ENCODE measurements at regions not wholly inside any gene's neighbourhood (a gene's known extent, or its start where the extent isn't known, plus 50 kb on each side); places are given as distances from the start of the nearest gene placed in this dataset.
A peak's percentile ranks its signal among the peaks of the same experiment; 100 is the strongest.
"Not testable (repeated sequence)": the region's sequence is repeated elsewhere in the genome, so short reads cannot be mapped to it uniquely, and the experiment has no call there.

- DNase-seq (ENCODE audit: low read depth, low spot score) = no peak
These were observed 164.0 kb upstream of the PZP start for GRCh38 chr12:9372202-9372601.

GRCh38 chr12:9367828-9368227 lies 159.6 kb upstream of the PZP start:
- no peak for DNase-seq (ENCODE audit: low read depth, low spot score)

- no peak for DNase-seq (ENCODE audit: low read depth, low spot score)
These were observed 159.0 kb upstream of the PZP start for GRCh38 chr12:9367201-9367600.

GRCh38 chr12:9365296-9365695 lies 157.1 kb upstream of the PZP start:
- DNase-seq (ENCODE audit: low read depth, low spot score) = no peak

GRCh38 chr12:9364224-9365176 lies 156.3 kb upstream of the PZP start:
- DNase-seq (ENCODE audit: low read depth, low spot score) = peak; percentile 10

GRCh38 chr12:9363145-9363544 lies 154.9 kb upstream of the PZP start:
- DNase-seq (ENCODE audit: low read depth, low spot score) = no peak

GRCh38 chr12:9361879-9362326 lies 153.7 kb upstream of the PZP start:
- no peak for DNase-seq (ENCODE audit: low read depth, low spot score)

- not testable (repeated sequence) for DNase-seq (ENCODE audit: low read depth, low spot score)
These were observed 146.0 kb upstream of the PZP start for GRCh38 chr12:9354009-9354754.

GRCh38 chr12:9351136-9351535 lies 142.9 kb upstream of the PZP start:
- DNase-seq (ENCODE audit: low read depth, low spot score) = no peak

- no peak for DNase-seq (ENCODE audit: low read depth, low spot score)
These were observed 142.0 kb upstream of the PZP start for GRCh38 chr12:9349888-9350885.

GRCh38 chr12:9348906-9349518 lies 140.8 kb upstream of the PZP start:
- DNase-seq (ENCODE audit: low read depth, low spot score) = no peak

GRCh38 chr12:9347328-9348127 lies 139.3 kb upstream of the PZP start:
- DNase-seq (ENCODE audit: low read depth, low spot score) = no peak

- no peak for DNase-seq (ENCODE audit: low read depth, low spot score)
These were observed 138.7 kb upstream of the PZP start for GRCh38 chr12:9346866-9347327.

GRCh38 chr12:9345171-9345570 lies 137.0 kb upstream of the PZP start:
- no peak for DNase-seq (ENCODE audit: low read depth, low spot score)

GRCh38 chr12:9344541-9344940 lies 136.3 kb upstream of the PZP start:
- no peak for DNase-seq (ENCODE audit: low read depth, low spot score)

GRCh38 chr12:9343731-9344130 lies 135.5 kb upstream of the PZP start:
- no peak for DNase-seq (ENCODE audit: low read depth, low spot score)

- DNase-seq (ENCODE audit: low read depth, low spot score) = no peak
These were observed 134.6 kb upstream of the PZP start for GRCh38 chr12:9342614-9343353.

GRCh38 chr12:9341260-9341585 lies 133.0 kb upstream of the PZP start:
- DNase-seq (ENCODE audit: low read depth, low spot score) = no peak

- DNase-seq (ENCODE audit: low read depth, low spot score) = no peak
These were observed 132.4 kb upstream of the PZP start for GRCh38 chr12:9340422-9341259.

Data from activated CD4-positive, CD25-positive, alpha-beta regulatory T cell treated with anti-CD3 and anti-CD28 coated beads, Interleukin-2, amount 50 U/mL, for 16 hours (primary cell).